ENCODE measurements at regions not wholly inside any gene's neighbourhood (a gene's known extent, or its start where the extent isn't known, plus 50 kb on each side); places are given as distances from the start of the nearest gene placed in this dataset.

DNA sequence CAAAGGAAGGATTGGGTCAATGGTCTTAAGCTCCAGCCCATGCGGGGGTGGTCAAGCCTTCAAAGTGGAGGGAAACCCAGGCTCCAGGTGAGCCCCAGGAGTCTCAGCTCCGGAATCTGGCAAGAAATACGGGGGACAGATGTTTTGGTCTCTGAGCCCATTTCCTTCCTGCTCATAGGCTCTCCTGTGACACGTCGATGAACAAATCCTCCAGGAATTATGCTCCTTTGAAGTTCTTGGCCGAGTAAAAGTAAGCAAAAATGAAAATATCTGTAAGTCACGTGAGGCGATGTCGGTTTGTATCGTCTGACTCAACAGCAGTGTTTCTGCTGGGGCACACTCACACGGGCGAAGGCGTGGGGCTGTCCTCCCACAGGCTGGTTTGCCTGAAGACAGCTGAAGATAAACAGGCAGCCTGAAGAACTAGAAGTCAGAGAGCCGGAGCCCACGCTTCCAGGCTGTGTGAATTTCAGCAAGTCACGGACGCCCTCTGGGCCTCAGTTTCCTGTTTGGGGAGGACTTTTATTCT lies 52.6 kb upstream of the SMNDC1 start:
- no peak overlapping the region for H3K4me3 ChIP-seq
- no peak overlapping the region for H2AFZ ChIP-seq
- WGBS (ENCODE audit: low lambda C conversion rate, missing lambda C conversion rate): 58% methylated on average over 17 of the region's 17 CpGs
- no peaks in the 10 kb centered on the region for H3K9me2 ChIP-seq (replicated peaks; ENCODE audit: insufficient read depth)
- no peaks in the 10 kb centered on the region for H4K20me1 ChIP-seq (ENCODE audit: insufficient read depth, poor library complexity, severe bottlenecking)
- H3K4me2 ChIP-seq: no peak overlapping the region
- no peaks in the 10 kb centered on the region for H3K79me2 ChIP-seq
- no peaks in the 10 kb centered on the region for H3K9me3 ChIP-seq (ENCODE audit: low read depth)
- H3K36me3 ChIP-seq (replicated peaks; ENCODE audit: insufficient read depth, low read depth): no peaks in the 10 kb centered on the region
- H3K27ac ChIP-seq: peak overlapping the region; percentile 23
- no peaks in the 10 kb centered on the region for H3K4me1 ChIP-seq (ENCODE audit: insufficient read depth)
- TF ChIP-seq EZH2 (IDR thresholded peaks at IDR 0.05; ENCODE audit: borderline replicate concordance) (no peak), EZH2phosphoT487 (IDR thresholded peaks at IDR 0.05; ENCODE audit: low read depth, severe bottlenecking, unreplicated experiment) (no peak), CTCF (IDR thresholded peaks at IDR 0.05; ENCODE audit: poor library complexity) (no peak)
- peak; percentile 75 for DNase-seq (ENCODE audit: low spot score)
- H3K27me3 ChIP-seq: no peaks in the 10 kb centered on the region

- H3K4me2 ChIP-seq: no peak overlapping the region
- no peaks in the 10 kb centered on the region for H3K79me2 ChIP-seq
- WGBS (ENCODE audit: low lambda C conversion rate, missing lambda C conversion rate): 94% methylated on average over 9 of the region's 9 CpGs
- no peaks in the 10 kb centered on the region for H3K36me3 ChIP-seq (replicated peaks; ENCODE audit: insufficient read depth, low read depth)
- no peaks in the 10 kb centered on the region for H3K9me2 ChIP-seq (replicated peaks; ENCODE audit: insufficient read depth)
- no peaks in the 10 kb centered on the region for H4K20me1 ChIP-seq (ENCODE audit: insufficient read depth, poor library complexity, severe bottlenecking)
- no peak overlapping the region for H3K4me3 ChIP-seq
- DNase-seq (ENCODE audit: low spot score): no peak
- no peak overlapping the region for H3K27ac ChIP-seq
- no peak overlapping the region for H2AFZ ChIP-seq
- TF ChIP-seq EZH2phosphoT487 (IDR thresholded peaks at IDR 0.05; ENCODE audit: low read depth, severe bottlenecking, unreplicated experiment): no peak
- TF ChIP-seq CTCF (IDR thresholded peaks at IDR 0.05; ENCODE audit: poor library complexity): no peak
- TF ChIP-seq EZH2 (IDR thresholded peaks at IDR 0.05; ENCODE audit: borderline replicate concordance): no peak
- no peaks in the 10 kb centered on the region for H3K27me3 ChIP-seq
- no peaks in the 10 kb centered on the region for H3K4me1 ChIP-seq (ENCODE audit: insufficient read depth)
- no peaks in the 10 kb centered on the region for H3K9me3 ChIP-seq (ENCODE audit: low read depth)
Measured at GRCh38 chr10:110357871-110358270, 53.2 kb upstream of the SMNDC1 start.

GRCh38 chr10:110358278-110358677 lies 53.6 kb upstream of the SMNDC1 start:
- Histone ChIP-seq H4K20me1 (ENCODE audit: insufficient read depth, poor library complexity, severe bottlenecking) (no peaks in the 10 kb centered on the region), H3K27ac (no peak overlapping the region), H3K4me1 (ENCODE audit: insufficient read depth) (no peaks in the 10 kb centered on the region), H3K9me3 (ENCODE audit: low read depth) (no peaks in the 10 kb centered on the region), H3K4me2 (no peak overlapping the region), H2AFZ (no peak overlapping the region), H3K36me3 (replicated peaks; ENCODE audit: insufficient read depth, low read depth) (no peaks in the 10 kb centered on the region), H3K79me2 (no peaks in the 10 kb centered on the region), H3K4me3 (no peak overlapping the region), H3K27me3 (no peaks in the 10 kb centered on the region), H3K9me2 (replicated peaks; ENCODE audit: insufficient read depth) (no peaks in the 10 kb centered on the region)
- no peak for DNase-seq (ENCODE audit: low spot score)
- 96% methylated on average over 1 of the region's 1 CpG for WGBS (ENCODE audit: low lambda C conversion rate, missing lambda C conversion rate)
- TF ChIP-seq EZH2phosphoT487 (IDR thresholded peaks at IDR 0.05; ENCODE audit: low read depth, severe bottlenecking, unreplicated experiment) (no peak), EZH2 (IDR thresholded peaks at IDR 0.05; ENCODE audit: borderline replicate concordance) (no peak), CTCF (IDR thresholded peaks at IDR 0.05; ENCODE audit: poor library complexity) (no peak)
